ENCODE measurements at regions not wholly inside any gene's neighbourhood (a gene's known extent, or its start where the extent isn't known, plus 50 kb on each side); places are given as distances from the start of the nearest gene placed in this dataset.
"Not testable (repeated sequence)": the region's sequence is repeated elsewhere in the genome, so short reads cannot be mapped to it uniquely, and the experiment has no call there.

- no peak overlapping the region for H3K4me3 Mint-ChIP-seq
- H3K36me3 Mint-ChIP-seq, result no peaks in the 10 kb centered on the region
- no peaks in the 10 kb centered on the region for H3K4me1 Mint-ChIP-seq (ENCODE audit: unreplicated experiment)
- no peak for DNase-seq (ENCODE audit: extremely low spot score, unreplicated experiment)
- no peak for TF ChIP-seq CTCF (conservative IDR thresholded peaks at IDR 0.05)
- H3K9me3 Mint-ChIP-seq, result no peaks in the 10 kb centered on the region
- H3K27ac Mint-ChIP-seq, result no peak overlapping the region
- no peaks in the 10 kb centered on the region for H3K27me3 Mint-ChIP-seq
Measured at GRCh38 chr7:50920031-50920635, 137.4 kb upstream of the GRB10 start.

GRCh38 chr7:50915621-50916020 is 132.9 kb upstream of the GRB10 start:
- no peak for TF ChIP-seq CTCF (conservative IDR thresholded peaks at IDR 0.05)
- Mint-ChIP-seq H3K4me3 (no peak overlapping the region), H3K4me1 (ENCODE audit: unreplicated experiment) (no peaks in the 10 kb centered on the region), H3K9me3 (no peaks in the 10 kb centered on the region), H3K27ac (no peak overlapping the region), H3K36me3 (no peaks in the 10 kb centered on the region), H3K27me3 (peaks cover 6% of the 10 kb centered on the region)
- no peak for DNase-seq (ENCODE audit: extremely low spot score, unreplicated experiment)

- H3K36me3 Mint-ChIP-seq, result no peaks in the 10 kb centered on the region
- H3K27me3 Mint-ChIP-seq, result peaks cover 6% of the 10 kb centered on the region
- H3K9me3 Mint-ChIP-seq, result no peaks in the 10 kb centered on the region
- DNase-seq (ENCODE audit: extremely low spot score, unreplicated experiment), result no peak
- no peak overlapping the region for H3K27ac Mint-ChIP-seq
- no peak overlapping the region for H3K4me3 Mint-ChIP-seq
- TF ChIP-seq CTCF (conservative IDR thresholded peaks at IDR 0.05), result no peak
- H3K4me1 Mint-ChIP-seq (ENCODE audit: unreplicated experiment), result no peaks in the 10 kb centered on the region
Measured at GRCh38 chr7:50914460-50914859, 131.8 kb upstream of the GRB10 start.

- no peaks in the 10 kb centered on the region for H3K9me3 Mint-ChIP-seq
- H3K27me3 Mint-ChIP-seq, result peaks cover 4% of the 10 kb centered on the region
- no peak overlapping the region for H3K4me3 Mint-ChIP-seq
- no peaks in the 10 kb centered on the region for H3K36me3 Mint-ChIP-seq
- DNase-seq (ENCODE audit: extremely low spot score, unreplicated experiment), result no peak
- no peak overlapping the region for H3K27ac Mint-ChIP-seq
- H3K4me1 Mint-ChIP-seq (ENCODE audit: unreplicated experiment), result no peaks in the 10 kb centered on the region
- TF ChIP-seq CTCF (conservative IDR thresholded peaks at IDR 0.05), result no peak
Measured at GRCh38 chr7:50908628-50909290, 126.1 kb upstream of the GRB10 start.

- H3K27ac Mint-ChIP-seq; H3K4me1 Mint-ChIP-seq (ENCODE audit: unreplicated experiment); H3K4me3 Mint-ChIP-seq; H3K9me3 Mint-ChIP-seq; DNase-seq (ENCODE audit: extremely low spot score, unreplicated experiment); H3K27me3 Mint-ChIP-seq; H3K36me3 Mint-ChIP-seq: not testable (repeated sequence)
Measured at GRCh38 chr7:50898604-50899477, 116.1 kb upstream of the GRB10 start.

GRCh38 chr7:50887061-50887460 is 104.4 kb upstream of the GRB10 start:
- H3K4me3 Mint-ChIP-seq; H3K4me1 Mint-ChIP-seq (ENCODE audit: unreplicated experiment); H3K27ac Mint-ChIP-seq; DNase-seq (ENCODE audit: extremely low spot score, unreplicated experiment); H3K9me3 Mint-ChIP-seq; H3K36me3 Mint-ChIP-seq; H3K27me3 Mint-ChIP-seq: not testable (repeated sequence)
